Activated CD4-positive, alpha-beta T cell treated with anti-CD3 and anti-CD28 coated beads for 4 hours (primary cell): ENCODE measurements at regions not wholly inside any gene's neighbourhood (a gene's known extent, or its start where the extent isn't known, plus 50 kb on each side); places are given as distances from the start of the nearest gene placed in this dataset.
"Not testable (repeated sequence)": the region's sequence is repeated elsewhere in the genome, so short reads cannot be mapped to it uniquely, and the experiment has no call there.

ENCODE experiments used
- DNase-seq, 2 donors: peaks; one replicate each; pipeline ENCODE4 v3.0.0-alpha.2; 2020

- DNase-seq = no peak
Observed at GRCh38 chr5:168121138-168121494, 170.3 kb upstream of the WWC1 start.

GRCh38 chr5:168123631-168124528 is 167.6 kb upstream of the WWC1 start:
- no peak for DNase-seq

GRCh38 chr5:168125445-168126199 is 165.8 kb upstream of the WWC1 start:
- no peak for DNase-seq

- DNase-seq = no peak
Observed at GRCh38 chr5:168126606-168127005, 164.8 kb upstream of the WWC1 start.

- no peak for DNase-seq
Observed at GRCh38 chr5:168128111-168128510, 163.3 kb upstream of the WWC1 start.

- DNase-seq = no peak
Observed at GRCh38 chr5:168128557-168128956, 162.9 kb upstream of the WWC1 start.

GRCh38 chr5:168131519-168131918 is 159.9 kb upstream of the WWC1 start:
- DNase-seq = no peak

- no peak for DNase-seq
Observed at GRCh38 chr5:168132241-168132641, 159.2 kb upstream of the WWC1 start.

- no peak for DNase-seq
Observed at GRCh38 chr5:168135897-168136296, 155.5 kb upstream of the WWC1 start.

- DNase-seq = no peak
Observed at GRCh38 chr5:168136340-168136739, 155.1 kb upstream of the WWC1 start.

- no peak for DNase-seq
Observed at GRCh38 chr5:168137265-168137664, 154.2 kb upstream of the WWC1 start.

- DNase-seq = no peak
Observed at GRCh38 chr5:168140241-168140640, 151.2 kb upstream of the WWC1 start.

GRCh38 chr5:168142402-168142801 is 149.0 kb upstream of the WWC1 start:
- no peak for DNase-seq

GRCh38 chr5:168143521-168143920 is 147.9 kb upstream of the WWC1 start:
- not testable (repeated sequence) for DNase-seq

- DNase-seq = no peak
Observed at GRCh38 chr5:168147106-168147505, 144.3 kb upstream of the WWC1 start.

GRCh38 chr5:168147568-168148360 is 143.7 kb upstream of the WWC1 start:
- no peak for DNase-seq

GRCh38 chr5:168151041-168151440 is 140.4 kb upstream of the WWC1 start:
- DNase-seq = no peak

GRCh38 chr5:168152660-168153059 is 138.8 kb upstream of the WWC1 start:
- DNase-seq = no peak

- no peak for DNase-seq
Observed at GRCh38 chr5:168153263-168153875, 138.1 kb upstream of the WWC1 start.

GRCh38 chr5:168153876-168154270 is 137.6 kb upstream of the WWC1 start:
- no peak for DNase-seq

- no peak for DNase-seq
Observed at GRCh38 chr5:168155585-168155984, 135.9 kb upstream of the WWC1 start.

- no peak for DNase-seq
Observed at GRCh38 chr5:168156170-168156569, 135.3 kb upstream of the WWC1 start.

- no peak for DNase-seq
Observed at GRCh38 chr5:168157141-168157540, 134.3 kb upstream of the WWC1 start.
